Inferior parietal cortex (tissue), 1 donor: ENCODE measurements at regions not wholly inside any gene's neighbourhood (a gene's known extent, or its start where the extent isn't known, plus 50 kb on each side); places are given as distances from the start of the nearest gene placed in this dataset.

ENCODE experiments used
- DNase-seq: peaks from one replicate; pipeline ENCODE4 v3.0.0-alpha.2; 2016; ENCODE audit errors: extremely low spot score

DNA sequence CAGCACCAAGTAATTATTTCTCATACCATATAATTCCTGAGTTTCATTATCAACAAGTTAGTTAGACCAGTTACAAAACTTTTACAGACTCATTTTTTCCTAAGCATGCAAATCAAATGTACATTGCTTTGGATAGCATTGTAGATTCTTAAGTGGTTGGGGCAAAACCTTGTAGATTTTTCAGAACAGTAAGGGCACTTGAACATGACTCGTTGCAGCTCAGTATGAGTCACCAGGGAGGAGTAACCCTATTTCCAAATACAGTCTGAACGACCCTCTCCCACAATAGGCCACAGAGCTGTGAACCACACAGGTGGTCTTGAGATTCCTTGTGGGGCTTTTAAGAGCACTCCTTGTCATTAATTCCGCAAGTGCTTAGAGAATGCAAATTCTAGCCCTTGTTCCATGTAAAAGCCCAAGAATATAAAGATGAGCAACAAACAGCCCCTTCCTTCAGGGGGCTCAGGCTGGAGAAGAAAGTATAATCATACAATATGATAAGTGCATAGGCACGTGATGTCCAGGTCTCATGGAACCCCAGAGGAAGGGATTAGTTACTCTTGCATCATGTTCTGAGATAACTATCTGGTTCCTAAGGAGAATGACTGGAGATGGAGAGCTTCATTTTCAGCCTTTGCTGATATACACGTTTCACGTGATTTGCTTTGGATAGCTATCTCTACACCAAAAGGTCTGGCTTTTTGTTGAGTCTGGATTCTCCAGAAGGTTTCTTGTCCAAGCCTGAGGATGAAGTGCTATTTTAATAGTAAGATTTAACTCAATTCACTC lies 295.7 kb downstream of the KCNN2 start:
- DNase-seq = no peak

DNA sequence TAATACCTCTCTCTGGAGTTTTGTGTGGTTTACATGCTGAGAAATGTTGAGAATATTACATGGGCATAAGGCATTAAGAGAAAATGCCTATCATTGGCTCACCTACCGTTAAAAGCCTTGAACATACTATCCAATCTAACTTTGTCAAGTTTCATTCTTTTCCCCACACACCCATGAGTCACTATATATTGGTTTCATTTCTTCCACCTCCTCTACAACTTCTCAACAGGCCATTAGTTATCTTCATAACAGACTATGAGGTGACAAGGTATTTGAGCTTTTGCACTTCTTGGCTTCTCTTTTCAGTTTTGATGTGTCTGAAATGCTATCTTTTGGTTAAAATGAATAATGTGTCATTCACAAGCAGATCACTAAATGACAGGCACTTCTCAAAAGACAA lies 288.0 kb downstream of the KCNN2 start:
- DNase-seq = no peak

DNA sequence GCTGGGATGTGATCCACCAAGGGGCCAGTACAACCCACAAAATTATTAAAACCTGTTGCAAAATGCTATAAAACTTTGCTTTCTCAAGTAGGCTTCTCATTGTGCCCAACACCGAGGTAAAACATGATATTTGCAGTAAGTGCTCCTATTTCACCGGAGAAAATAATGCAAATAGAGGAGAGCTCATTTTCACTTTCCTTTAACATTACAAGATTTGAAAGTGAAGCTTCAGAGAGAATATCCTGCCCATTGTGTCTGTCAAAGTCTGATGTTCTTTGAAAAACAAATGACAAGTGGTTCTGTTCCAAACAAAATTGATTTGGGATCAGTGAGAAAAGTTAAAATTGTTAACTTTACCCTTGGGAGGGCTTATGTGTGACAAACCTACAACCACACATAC lies 287.1 kb downstream of the KCNN2 start:
- no peak for DNase-seq

DNA sequence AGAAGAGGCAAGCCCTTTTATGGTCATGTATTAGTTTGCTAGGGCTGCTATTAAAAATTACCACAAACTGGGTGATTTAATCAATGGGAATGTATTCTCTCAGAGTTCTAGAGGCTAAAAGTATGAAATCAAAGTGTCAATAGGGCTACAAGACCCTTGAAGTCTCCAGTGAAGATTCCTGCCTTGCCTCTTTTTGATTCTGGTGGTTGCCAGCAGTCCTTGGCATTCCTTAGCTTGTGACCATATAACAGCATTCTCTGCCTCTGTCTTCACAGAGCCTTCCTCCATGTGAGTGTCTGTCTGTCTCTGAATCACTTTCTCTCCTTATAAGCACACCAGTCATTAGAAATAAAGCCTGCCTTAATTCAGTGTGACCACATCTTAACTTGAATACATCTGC lies 282.7 kb downstream of the KCNN2 start:
- no peak for DNase-seq

DNA sequence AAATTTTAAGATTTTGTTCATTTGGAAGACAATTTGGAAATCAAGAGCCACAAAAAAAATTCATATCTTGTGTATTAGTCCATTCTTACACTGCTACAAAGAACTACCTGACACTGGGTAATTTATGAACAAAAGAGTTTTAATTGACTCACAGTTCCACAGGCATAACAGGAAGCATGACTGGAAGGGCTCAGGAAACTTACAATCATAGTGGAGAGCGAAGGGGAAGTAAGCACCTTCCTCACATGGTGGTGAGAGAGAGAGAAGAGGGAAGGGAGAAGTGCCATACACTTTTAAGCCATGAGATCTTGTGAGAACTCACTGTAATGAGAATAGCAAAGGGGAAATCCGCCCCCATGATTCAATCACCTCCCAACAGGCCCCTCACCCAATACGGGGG lies 274.4 kb downstream of the KCNN2 start:
- no peak for DNase-seq

DNA sequence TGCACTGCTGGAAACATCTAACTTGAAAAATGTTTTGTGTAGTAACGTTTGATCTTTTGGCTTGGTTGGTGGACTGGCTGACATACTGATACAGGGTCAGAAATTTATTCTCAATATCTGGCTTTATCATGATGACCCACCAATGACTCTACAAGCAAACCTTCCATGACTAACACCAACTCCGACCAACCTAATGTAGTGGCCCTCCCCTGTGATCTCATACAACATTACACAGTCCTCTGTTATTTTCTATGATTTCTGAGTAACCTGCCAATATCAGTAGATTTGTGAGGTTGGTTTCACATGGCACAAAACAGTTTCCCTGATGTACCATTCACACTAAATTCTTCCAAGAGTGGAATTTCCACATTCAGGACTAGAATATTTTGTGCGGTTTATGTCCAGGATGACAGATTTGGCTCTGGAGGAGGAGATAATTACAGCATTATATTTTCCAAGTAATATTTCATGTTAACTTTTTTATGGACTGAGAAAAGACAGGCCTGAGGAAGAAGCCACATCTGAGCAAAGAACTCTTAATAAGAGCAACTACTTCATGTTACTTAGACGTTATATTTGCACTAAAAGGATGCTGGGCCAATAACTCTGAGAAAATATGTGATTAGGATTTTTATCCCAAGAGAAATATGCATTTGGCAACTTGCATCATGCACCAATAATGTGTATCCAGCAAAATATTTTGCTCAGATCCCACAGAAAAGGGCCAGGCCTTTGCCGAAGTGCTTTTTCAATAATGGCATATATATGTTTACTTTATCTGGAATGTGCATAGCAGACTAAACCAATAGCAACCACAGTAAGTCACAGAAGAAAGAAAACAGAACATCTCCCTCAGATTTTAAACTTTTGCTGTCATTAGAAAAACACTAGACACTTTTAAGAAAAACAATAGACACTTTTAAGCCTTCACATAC lies 273.4 kb downstream of the KCNN2 start:
- no peak for DNase-seq

DNA sequence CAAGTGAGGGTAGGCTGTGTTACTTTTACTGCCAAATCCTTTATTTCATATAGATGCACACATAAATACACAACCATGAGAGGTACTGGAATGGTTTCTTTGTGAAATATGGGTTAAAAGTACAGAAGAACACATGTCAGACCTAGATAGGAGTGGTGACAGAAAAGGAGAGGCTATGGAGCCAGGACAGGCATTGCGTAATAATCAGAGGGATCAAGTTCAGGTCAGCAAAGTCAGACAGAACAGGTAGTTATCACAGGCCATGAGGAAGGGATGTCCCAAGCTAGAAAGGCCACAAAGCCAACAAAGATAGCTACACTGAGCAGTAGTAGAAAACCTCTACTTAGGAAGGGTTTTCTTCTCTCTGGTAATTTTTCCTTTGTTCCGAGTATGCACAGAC lies 272.6 kb downstream of the KCNN2 start:
- DNase-seq = no peak

DNA sequence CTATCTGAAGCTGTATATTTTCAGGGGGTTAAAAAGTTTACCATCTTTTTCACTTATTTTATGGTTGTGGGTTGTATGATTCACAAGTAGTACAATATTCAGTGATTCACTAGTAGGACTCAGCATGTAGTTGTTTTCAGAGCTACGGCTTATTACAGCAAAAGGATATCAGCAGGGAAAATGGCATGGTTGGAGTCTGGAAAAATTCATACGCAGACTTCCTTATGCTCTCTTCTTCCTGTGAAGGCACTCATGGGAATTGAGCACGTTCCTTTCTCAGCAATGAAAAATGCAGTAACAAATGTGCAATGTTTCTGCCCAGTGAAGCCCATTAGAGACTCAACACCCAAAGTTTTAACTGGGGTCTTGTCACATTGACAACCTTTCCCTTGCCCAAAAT lies 250.5 kb downstream of the KCNN2 start:
- no peak for DNase-seq

DNA sequence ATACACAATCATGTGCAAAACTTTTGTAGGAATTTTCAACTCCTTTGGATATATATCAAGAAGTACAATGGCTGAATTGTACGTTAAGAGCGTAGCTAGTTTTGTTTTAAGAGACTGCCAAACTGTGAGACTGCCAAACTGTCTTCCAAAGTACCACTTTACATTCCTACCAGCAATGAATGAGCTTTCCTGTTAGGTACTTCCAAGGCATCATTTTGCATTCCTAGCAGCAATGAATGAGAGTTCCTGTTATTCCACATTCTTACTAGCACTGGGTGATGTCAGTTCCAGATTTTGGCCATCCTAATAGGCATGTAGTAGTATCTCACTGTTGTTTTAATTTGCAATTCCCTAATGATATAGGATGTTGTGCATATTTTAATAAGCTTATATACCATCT lies 219.3 kb downstream of the KCNN2 start:
- no peak for DNase-seq

DNA sequence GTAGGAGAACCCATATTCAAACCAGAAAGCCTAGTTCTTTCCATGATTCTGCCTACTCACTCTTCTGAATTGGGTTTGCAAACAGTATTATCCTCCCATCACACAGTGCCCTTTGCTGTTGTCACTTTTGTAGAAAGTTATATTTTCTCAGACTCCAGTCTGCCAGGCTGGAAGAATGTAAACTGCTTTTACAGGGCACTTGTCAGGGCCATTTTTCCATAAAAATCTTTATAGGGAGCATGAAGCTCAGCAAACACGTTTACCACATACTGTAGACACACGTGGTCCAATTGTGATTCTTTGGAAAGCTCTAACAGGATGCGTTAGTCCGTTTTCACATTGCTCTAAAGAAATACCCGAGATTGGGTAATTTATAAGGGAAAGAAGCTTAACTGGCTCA lies 204.0 kb downstream of the KCNN2 start:
- DNase-seq = no peak

DNA sequence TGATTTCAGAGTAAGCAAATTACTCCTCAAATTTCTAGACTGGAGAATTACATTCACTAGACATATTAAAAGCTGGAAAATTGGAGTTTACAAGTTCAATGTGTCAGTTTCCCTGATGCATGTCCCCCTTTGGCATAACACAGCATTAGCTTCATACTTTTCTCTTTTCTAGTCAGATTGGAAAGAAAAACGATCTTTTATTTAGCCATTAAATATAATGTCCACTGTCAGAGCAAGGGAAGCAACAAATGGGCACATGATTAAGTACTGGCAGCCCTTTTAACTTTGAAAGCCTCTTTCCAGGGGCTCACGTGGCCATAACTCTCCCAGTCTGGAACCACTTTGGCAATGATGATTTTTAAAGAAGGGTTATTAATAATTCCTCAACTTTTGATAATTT lies 203.3 kb downstream of the KCNN2 start:
- no peak for DNase-seq

DNA sequence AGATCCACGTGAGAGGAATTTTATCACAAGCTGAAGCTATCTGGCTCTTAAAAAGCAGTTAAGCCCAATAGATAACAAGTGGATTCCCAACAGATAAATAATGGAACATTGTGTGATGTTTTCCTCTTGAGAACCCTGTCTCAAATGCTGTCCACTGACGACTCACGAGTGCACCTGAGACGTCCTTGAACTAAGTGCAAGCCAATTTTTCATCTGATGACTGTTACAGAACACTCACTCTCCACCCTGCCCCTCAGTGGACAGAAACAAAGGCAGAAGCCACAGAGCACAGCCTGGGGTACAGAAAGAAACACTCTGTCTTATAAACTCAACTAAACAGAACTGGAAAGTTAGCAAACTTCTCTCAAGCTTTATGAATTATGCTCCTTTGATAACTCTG lies 199.5 kb downstream of the KCNN2 start:
- DNase-seq = no peak
